ENCODE measurements at regions not wholly inside any gene's neighbourhood (a gene's known extent, or its start where the extent isn't known, plus 50 kb on each side); places are given as distances from the start of the nearest gene placed in this dataset.
"Not testable (repeated sequence)": the region's sequence is repeated elsewhere in the genome, so short reads cannot be mapped to it uniquely, and the experiment has no call there.

GRCh38 chr1:8120693-8121260 lies 94.7 kb upstream of the ERRFI1 start:
- H3K4me3 ChIP-seq (ENCODE audit: low read depth, low read length), result no peak overlapping the region

GRCh38 chr1:8118736-8119135 lies 92.6 kb upstream of the ERRFI1 start:
- H3K4me3 ChIP-seq (ENCODE audit: low read depth, low read length), result not testable (repeated sequence)

GRCh38 chr1:8118031-8118451 lies 91.9 kb upstream of the ERRFI1 start:
- H3K4me3 ChIP-seq (ENCODE audit: low read depth, low read length), result no peak overlapping the region

DNA sequence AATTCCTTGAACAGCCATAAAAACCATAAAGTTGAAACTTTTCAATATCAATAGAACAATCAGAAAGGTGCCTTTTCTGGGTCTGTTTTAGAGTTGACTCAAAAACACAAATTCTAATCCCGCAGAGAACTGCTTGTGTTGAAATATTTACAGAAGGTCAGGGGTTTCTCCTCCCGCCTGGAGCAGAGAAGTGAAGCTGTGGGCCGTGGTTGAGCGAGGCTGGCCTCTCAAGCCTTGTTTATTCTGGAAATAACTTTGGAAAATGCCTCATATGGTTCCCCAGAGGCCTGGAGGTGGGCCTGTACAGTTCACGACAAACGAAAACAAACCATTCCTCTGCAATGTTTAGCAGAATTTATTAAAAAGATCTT lies 90.8 kb upstream of the ERRFI1 start:
- H3K4me3 ChIP-seq (ENCODE audit: low read depth, low read length), result no peak overlapping the region

DNA sequence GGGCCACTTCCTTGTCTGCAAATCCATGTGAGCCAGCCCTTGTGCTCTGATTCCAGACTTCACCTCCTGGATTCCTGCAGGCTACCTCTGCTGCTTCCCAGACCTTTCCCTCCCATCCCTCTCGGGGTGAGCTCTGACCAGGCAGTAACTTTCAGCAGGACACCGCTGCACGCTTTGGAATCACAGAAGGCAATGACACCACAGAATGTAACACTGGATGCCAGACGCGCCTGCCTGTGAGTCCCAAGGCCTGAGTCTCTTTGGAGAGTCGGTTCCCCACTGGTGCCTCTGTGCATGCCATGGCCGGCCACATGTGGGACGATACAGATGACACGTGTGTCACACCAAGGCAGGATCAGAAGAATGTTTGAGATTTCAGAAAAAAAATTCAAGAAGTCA lies 89.7 kb upstream of the ERRFI1 start:
- no peak overlapping the region for H3K4me3 ChIP-seq (ENCODE audit: low read depth, low read length)

DNA sequence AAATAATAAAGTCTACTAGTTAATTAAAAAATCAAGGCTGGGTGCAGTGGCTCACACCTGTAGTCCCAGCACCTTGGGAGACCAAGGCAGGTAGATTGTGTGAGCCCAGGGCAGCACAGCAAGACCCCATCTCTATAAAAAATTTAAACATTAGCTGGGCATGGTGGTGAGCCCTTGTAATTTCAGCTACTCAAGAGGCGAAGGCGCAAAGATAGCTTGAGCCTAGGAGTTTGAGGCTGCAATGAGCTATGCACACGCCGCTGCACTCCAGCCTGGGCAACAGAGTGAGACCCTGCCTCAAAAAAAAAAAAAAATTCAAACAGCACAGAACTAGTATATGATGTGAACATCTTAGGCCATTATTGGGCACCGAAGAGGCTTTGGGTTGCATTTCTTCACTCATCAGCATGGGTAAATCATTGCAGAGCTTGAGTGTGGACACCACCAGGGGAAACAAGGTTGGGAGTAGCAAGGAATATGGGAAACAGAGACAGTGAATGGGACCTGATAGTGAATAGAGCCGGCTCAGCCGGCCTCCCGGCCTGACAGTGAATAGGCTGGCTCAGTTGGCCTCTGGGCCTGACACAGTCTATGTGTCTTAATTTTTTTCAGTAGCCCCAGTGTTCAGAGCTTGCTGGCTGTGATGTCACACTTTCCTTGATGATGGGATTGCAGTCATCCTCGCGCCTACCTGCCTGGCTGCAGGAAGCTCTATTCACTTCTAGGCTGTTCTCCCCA lies 89.1 kb upstream of the ERRFI1 start:
- H3K4me3 ChIP-seq (ENCODE audit: low read depth, low read length), result no peak overlapping the region

- H3K4me3 ChIP-seq (ENCODE audit: low read depth, low read length), result no peak overlapping the region
Observed at GRCh38 chr1:8113262-8114220, 87.4 kb upstream of the ERRFI1 start.

- no peak overlapping the region for H3K4me3 ChIP-seq (ENCODE audit: low read depth, low read length)
Observed at GRCh38 chr1:8112611-8113261, 86.6 kb upstream of the ERRFI1 start.

- H3K4me3 ChIP-seq (ENCODE audit: low read depth, low read length), result no peak overlapping the region
Observed at GRCh38 chr1:8111560-8111959, 85.5 kb upstream of the ERRFI1 start.

DNA sequence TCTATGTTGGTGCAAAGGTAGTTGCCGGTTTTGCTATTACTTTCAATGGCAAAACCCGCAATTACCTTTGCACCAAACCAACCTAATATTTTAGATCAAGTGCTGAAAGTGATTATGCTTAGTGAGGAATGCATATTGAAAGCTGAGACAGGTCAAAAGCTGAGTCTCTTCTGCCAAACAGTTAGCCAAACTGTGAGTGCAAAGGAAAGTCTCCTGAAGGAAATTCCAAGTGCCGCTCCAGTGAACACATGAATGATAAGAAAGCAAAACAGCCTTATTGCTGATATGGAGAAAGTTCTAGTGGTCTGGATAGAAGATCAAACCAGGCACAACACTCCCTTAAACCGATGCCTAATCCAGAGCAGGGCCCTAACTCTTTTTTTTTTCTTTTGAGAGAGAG lies 83.1 kb upstream of the ERRFI1 start:
- H3K4me3 ChIP-seq (ENCODE audit: low read depth, low read length), result no peak overlapping the region

- H3K4me3 ChIP-seq (ENCODE audit: low read depth, low read length), result no peak overlapping the region
Observed at GRCh38 chr1:8107897-8108296, 81.8 kb upstream of the ERRFI1 start.

GRCh38 chr1:8104278-8105236 lies 78.4 kb upstream of the ERRFI1 start:
- H3K4me3 ChIP-seq (ENCODE audit: low read depth, low read length), result no peak overlapping the region

DNA sequence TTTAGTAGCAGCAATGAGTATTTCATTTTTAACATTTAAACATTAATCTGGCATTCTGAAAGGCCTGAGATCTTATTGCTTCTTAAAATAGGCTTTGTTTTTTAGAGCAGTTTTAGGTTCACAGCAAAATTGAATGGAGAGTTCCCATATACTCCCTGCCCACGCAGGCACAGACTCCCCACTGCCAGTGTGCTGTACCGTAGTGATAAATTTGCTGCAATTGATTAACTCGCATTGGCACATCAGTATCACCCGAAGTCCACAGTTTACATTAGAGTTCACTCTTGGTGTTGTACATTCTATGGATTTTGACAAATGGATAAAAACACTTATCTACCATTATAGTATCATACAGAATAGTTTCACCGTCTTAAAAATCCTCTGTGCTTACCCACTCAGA lies 71.8 kb upstream of the ERRFI1 start:
- no peak overlapping the region for H3K4me3 ChIP-seq (ENCODE audit: low read depth, low read length)

DNA sequence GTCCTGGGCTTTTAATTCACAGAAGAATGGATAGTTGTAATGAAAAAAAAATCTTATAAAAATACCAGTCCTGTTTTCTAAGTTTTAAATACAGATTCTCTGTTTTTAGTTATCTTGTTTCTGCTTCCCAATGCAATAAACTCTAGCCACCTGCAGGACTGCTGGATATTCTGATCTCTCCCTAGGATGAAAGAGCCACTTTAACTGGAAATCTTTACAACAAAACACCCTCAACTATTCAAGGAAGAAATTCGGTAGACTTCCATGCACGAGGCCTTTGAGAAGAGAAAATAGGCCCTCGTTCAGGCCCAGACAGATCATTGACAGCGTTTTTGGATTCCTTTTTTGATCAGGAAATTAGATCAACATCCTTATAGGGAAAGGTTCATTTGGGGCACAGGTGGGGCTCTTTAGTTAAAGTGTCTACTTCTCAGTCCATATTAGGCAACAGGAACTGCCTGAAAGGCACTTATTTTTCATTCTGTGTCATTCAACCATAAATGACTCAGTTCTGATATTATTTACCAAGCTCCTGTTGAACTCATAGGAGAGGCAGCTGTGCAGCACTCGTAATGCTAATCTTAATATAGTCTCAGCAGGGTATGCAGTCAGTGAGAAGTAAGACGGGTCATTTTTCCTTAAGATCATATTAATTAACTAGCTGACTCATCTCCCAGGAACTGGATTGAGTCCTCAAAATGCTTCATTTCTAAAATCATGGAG lies 71.1 kb upstream of the ERRFI1 start:
- no peak overlapping the region for H3K4me3 ChIP-seq (ENCODE audit: low read depth, low read length)

GRCh38 chr1:8096105-8097011 lies 70.2 kb upstream of the ERRFI1 start:
- H3K4me3 ChIP-seq (ENCODE audit: low read depth, low read length), result no peak overlapping the region

- no peak overlapping the region for H3K4me3 ChIP-seq (ENCODE audit: low read depth, low read length)
Observed at GRCh38 chr1:8095584-8095983, 69.5 kb upstream of the ERRFI1 start.

GRCh38 chr1:8094481-8095241 lies 68.6 kb upstream of the ERRFI1 start:
- H3K4me3 ChIP-seq (ENCODE audit: low read depth, low read length), result no peak overlapping the region

Measured in iPS-11a (cell line).